ENCODE measurements at regions not wholly inside any gene's neighbourhood (a gene's known extent, or its start where the extent isn't known, plus 50 kb on each side); places are given as distances from the start of the nearest gene placed in this dataset.
A peak's percentile ranks its signal among the peaks of the same experiment; 100 is the strongest.

DNA sequence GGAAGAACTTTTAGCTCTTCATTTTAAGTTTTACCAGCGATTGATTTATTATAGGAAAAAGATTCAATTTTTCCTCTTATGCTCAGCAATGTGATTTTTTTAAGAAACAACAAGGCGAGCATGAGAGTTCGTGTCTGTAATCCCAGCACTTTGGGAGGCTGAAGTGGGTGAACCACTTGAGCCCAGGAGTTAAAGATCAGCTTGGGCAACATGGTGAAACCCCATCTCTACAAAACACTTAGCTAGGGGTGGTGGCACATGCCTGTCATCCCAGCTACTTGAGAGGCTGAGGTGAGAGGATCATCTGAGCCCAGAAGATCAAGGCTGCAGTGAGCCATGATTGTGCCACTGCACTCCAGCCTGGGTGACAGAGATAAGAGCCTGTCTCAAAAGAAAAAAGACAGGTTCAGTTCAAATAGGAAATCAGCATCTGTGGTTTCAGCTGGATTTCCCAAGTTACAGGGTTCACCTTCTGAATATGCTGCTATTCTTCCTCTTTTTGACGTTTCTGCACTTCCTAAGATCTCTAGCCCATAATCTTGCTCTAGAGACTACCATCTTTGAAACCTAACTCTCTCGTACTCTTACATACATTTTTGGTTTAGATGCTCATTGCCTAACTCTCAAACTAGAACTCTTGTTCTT is 274.7 kb downstream of the SEC23A start:
- no peak for DNase-seq
- TF ChIP-seq CTCF (IDR thresholded peaks at IDR 0.05) (no peak), POLR2A (IDR thresholded peaks at IDR 0.05) (no peak)
- WGBS, 2 donors: 63 to 65% methylated on average over 5 of the region's 5 CpGs
- Histone ChIP-seq H3K4me1 (no peaks in the 10 kb centered on the region), H3K9me3 (no peaks in the 10 kb centered on the region), H3K4me3 (no peak overlapping the region), H3K27ac (no peak overlapping the region), H3K27me3 (no peaks in the 10 kb centered on the region), H3K36me3 (no peaks in the 10 kb centered on the region)
- intact Hi-C loops (cut with DNase I): no loop called here

DNA sequence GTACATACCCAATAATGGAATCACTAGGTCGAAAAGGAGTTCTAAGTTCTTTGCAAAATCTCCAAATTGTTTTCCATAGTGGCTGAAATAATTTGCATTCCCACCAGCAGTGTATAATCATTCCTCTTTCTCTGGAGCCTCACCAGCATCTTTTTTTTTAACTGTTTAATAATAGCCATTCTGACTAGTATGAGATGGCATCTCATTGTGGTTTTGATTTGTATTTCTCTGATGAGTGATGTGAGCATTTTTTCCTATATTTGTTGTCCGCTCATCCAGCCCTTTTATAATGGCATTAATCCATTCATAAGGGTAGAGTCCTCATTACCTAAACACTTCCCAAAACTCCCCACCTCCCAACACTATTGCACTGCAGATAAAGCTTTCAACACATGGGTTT is 278.3 kb downstream of the SEC23A start:
- H3K4me1 ChIP-seq: no peaks in the 10 kb centered on the region
- H3K9me3 ChIP-seq: no peaks in the 10 kb centered on the region
- intact Hi-C loops (cut with DNase I): no loop called here
- no peaks in the 10 kb centered on the region for H3K36me3 ChIP-seq
- TF ChIP-seq CTCF (IDR thresholded peaks at IDR 0.05) (no peak), POLR2A (IDR thresholded peaks at IDR 0.05) (no peak)
- H3K4me3 ChIP-seq: no peak overlapping the region
- no peak for DNase-seq
- 58 to 66% methylated on average over 2 of the region's 2 CpGs for WGBS, 2 donors
- no peak overlapping the region for H3K27ac ChIP-seq
- no peaks in the 10 kb centered on the region for H3K27me3 ChIP-seq

- no peaks in the 10 kb centered on the region for H3K27me3 ChIP-seq
- no peaks in the 10 kb centered on the region for H3K9me3 ChIP-seq
- H3K36me3 ChIP-seq: no peaks in the 10 kb centered on the region
- no peaks in the 10 kb centered on the region for H3K4me1 ChIP-seq
- no peak overlapping the region for H3K4me3 ChIP-seq
- no peak overlapping the region for H3K27ac ChIP-seq
- DNase-seq: no peak
- 81 to 88% methylated on average over 1 of the region's 1 CpG for WGBS, 2 donors
- TF ChIP-seq CTCF (IDR thresholded peaks at IDR 0.05): no peak
- no peak for TF ChIP-seq POLR2A (IDR thresholded peaks at IDR 0.05)
- intact Hi-C loops (cut with DNase I): no loop called here
Observed at GRCh38 chr14:38818555-38818954, 284.5 kb downstream of the SEC23A start.

- peak overlapping the region in 2 of 4 donors; percentile 14 to 39 for H3K27ac ChIP-seq
- no peaks in the 10 kb centered on the region for H3K9me3 ChIP-seq
- TF ChIP-seq CTCF (IDR thresholded peaks at IDR 0.05) (peak in 1 of 6 experiments; percentile 13), POLR2A (IDR thresholded peaks at IDR 0.05) (no peak)
- H3K36me3 ChIP-seq: no peaks in the 10 kb centered on the region
- WGBS, 2 donors: 46 to 94% methylated on average over 3 of the region's 7 CpGs
- DNase-seq: no peak
- intact Hi-C loops (cut with DNase I): no loop called here
- no peak overlapping the region for H3K4me3 ChIP-seq
- no peaks in the 10 kb centered on the region for H3K27me3 ChIP-seq
- H3K4me1 ChIP-seq: peaks cover 0 to 9% (median 0%) of the 10 kb centered on the region in 3 donors
Observed at GRCh38 chr14:38808734-38809455, 294.1 kb downstream of the SEC23A start.

GRCh38 chr14:38799671-38800070 is 303.4 kb downstream of the SEC23A start:
- Histone ChIP-seq H3K4me1 (no peaks in the 10 kb centered on the region), H3K36me3 (no peaks in the 10 kb centered on the region), H3K4me3 (no peak overlapping the region), H3K27me3 (no peaks in the 10 kb centered on the region), H3K9me3 (no peaks in the 10 kb centered on the region), H3K27ac (no peak overlapping the region)
- no peak for TF ChIP-seq CTCF (IDR thresholded peaks at IDR 0.05)
- no peak for TF ChIP-seq POLR2A (IDR thresholded peaks at IDR 0.05)
- WGBS, 2 donors: 58 to 70% methylated on average over 2 of the region's 2 CpGs
- intact Hi-C loops (cut with DNase I): no loop called here
- DNase-seq: no peak
